GM19468 (cell line): ENCODE measurements at regions not wholly inside any gene's neighbourhood (a gene's known extent, or its start where the extent isn't known, plus 50 kb on each side); places are given as distances from the start of the nearest gene placed in this dataset.

ENCODE experiments used
- ATAC-seq: cut with Tn5 transposase; IDR thresholded peaks from one replicate; pipeline ENCODE4 v1.9.1; 2021; ENCODE audit warnings: mild to moderate bottlenecking, moderate library complexity, moderate number of reproducible peaks; ENCODE audit not compliant: unreplicated experiment; ENCODE audit errors: extremely low read depth

- ATAC-seq, result no peak
Observed at GRCh38 chr14:101441710-101442109, 119.6 kb upstream of the DIO3 start.

GRCh38 chr14:101442451-101442850 is 118.8 kb upstream of the DIO3 start:
- ATAC-seq, result no peak

- no peak for ATAC-seq
Observed at GRCh38 chr14:101444116-101444515, 117.2 kb upstream of the DIO3 start.

GRCh38 chr14:101445278-101445677 is 116.0 kb upstream of the DIO3 start:
- ATAC-seq, result no peak

GRCh38 chr14:101446387-101446969 is 114.8 kb upstream of the DIO3 start:
- ATAC-seq, result no peak

GRCh38 chr14:101449114-101449513 is 112.2 kb upstream of the DIO3 start:
- no peak for ATAC-seq

- ATAC-seq, result no peak
Observed at GRCh38 chr14:101451166-101451565, 110.1 kb upstream of the DIO3 start.

- no peak for ATAC-seq
Observed at GRCh38 chr14:101453225-101453624, 108.1 kb upstream of the DIO3 start.

- ATAC-seq, result no peak
Observed at GRCh38 chr14:101454229-101454628, 107.1 kb upstream of the DIO3 start.

- no peak for ATAC-seq
Observed at GRCh38 chr14:101456246-101457175, 104.8 kb upstream of the DIO3 start.

- no peak for ATAC-seq
Observed at GRCh38 chr14:101457301-101457935, 103.9 kb upstream of the DIO3 start.

GRCh38 chr14:101457936-101458740 is 103.2 kb upstream of the DIO3 start:
- no peak for ATAC-seq

- no peak for ATAC-seq
Observed at GRCh38 chr14:101458741-101459550, 102.3 kb upstream of the DIO3 start.

- no peak for ATAC-seq
Observed at GRCh38 chr14:101459551-101459900, 101.8 kb upstream of the DIO3 start.

- ATAC-seq, result no peak
Observed at GRCh38 chr14:101460521-101460920, 100.8 kb upstream of the DIO3 start.

GRCh38 chr14:101460986-101461750 is 100.1 kb upstream of the DIO3 start:
- no peak for ATAC-seq

GRCh38 chr14:101461891-101462290 is 99.4 kb upstream of the DIO3 start:
- no peak for ATAC-seq

GRCh38 chr14:101462726-101463565 is 98.3 kb upstream of the DIO3 start:
- no peak for ATAC-seq
